Ishikawa (cell line): ENCODE measurements at regions not wholly inside any gene's neighbourhood (a gene's known extent, or its start where the extent isn't known, plus 50 kb on each side); places are given as distances from the start of the nearest gene placed in this dataset.

ENCODE experiments used
- EGR1 ChIP-seq: IDR thresholded peaks from 2 replicates; pipeline ENCODE4 v1.6.1; 2012
- EP300 ChIP-seq: IDR thresholded peaks from 2 replicates; pipeline ENCODE4 v1.6.1; 2012; ENCODE audit warnings: borderline replicate concordance
- RAD21 ChIP-seq: IDR thresholded peaks from 2 replicates; pipeline ENCODE4 v1.6.1; 2012; ENCODE audit warnings: low read depth
- YY1 ChIP-seq: IDR thresholded peaks from 2 replicates; pipeline ENCODE4 v1.6.1; 2012; ENCODE audit warnings: low read depth

- TF ChIP-seq RAD21, result no peak
- no peak for TF ChIP-seq EGR1
- TF ChIP-seq YY1, result no peak
- TF ChIP-seq EP300, result no peak
Measured at GRCh38 chr3:30236011-30236410, 370.4 kb upstream of the TGFBR2 start.
